Activated CD4-positive, alpha-beta T cell treated with anti-CD3 and anti-CD28 coated beads, Interleukin-2, amount 10 ng/mL, durations not matched to agents 7 days and 5 days (primary cell): ENCODE measurements at regions not wholly inside any gene's neighbourhood (a gene's known extent, or its start where the extent isn't known, plus 50 kb on each side); places are given as distances from the start of the nearest gene placed in this dataset.
"Not testable (repeated sequence)": the region's sequence is repeated elsewhere in the genome, so short reads cannot be mapped to it uniquely, and the experiment has no call there.

ENCODE experiments used
- CTCF ChIA-PET: fragments of 350-600 bp; sonication (Branson Sonifier 250); formaldehyde crosslinking; loops from one replicate; lab custom pipeline; 2021; ENCODE audit warnings: antibody characterized with exemption; lab: Charles Lee
- POLR2A ChIA-PET: fragments of 350-600 bp; sonication (Branson Sonifier 250); formaldehyde crosslinking; loops from one replicate; lab custom pipeline; 2021; ENCODE audit warnings: antibody characterized with exemption; lab: Charles Lee
- DNase-seq: peaks from one replicate; pipeline ENCODE4 v3.0.0-alpha.2; 2020
- H3K27ac Mint-ChIP-seq: one replicate; pipeline ENCODE4 v1.8.0; 2021; ENCODE audit warnings: mild to moderate bottlenecking, moderate library complexity, mixed read lengths
- H3K27me3 Mint-ChIP-seq: one replicate; pipeline ENCODE4 v1.8.0; 2021; ENCODE audit warnings: mixed read lengths
- H3K36me3 Mint-ChIP-seq: one replicate; pipeline ENCODE4 v1.8.0; 2021; ENCODE audit warnings: low read depth, mixed read lengths
- H3K4me1 Mint-ChIP-seq: one replicate; pipeline ENCODE4 v1.8.0; 2021; ENCODE audit warnings: mixed read lengths
- H3K4me3 Mint-ChIP-seq: one replicate; pipeline ENCODE4 v1.8.0; 2021; ENCODE audit warnings: mild to moderate bottlenecking, moderate library complexity, mixed read lengths
- H3K9me3 Mint-ChIP-seq: one replicate; pipeline ENCODE4 v1.8.0; 2021; ENCODE audit warnings: mixed read lengths

- H3K4me3 Mint-ChIP-seq, H3K4me1 Mint-ChIP-seq, H3K36me3 Mint-ChIP-seq, H3K9me3 Mint-ChIP-seq, POLR2A ChIA-PET, CTCF ChIA-PET, H3K27ac Mint-ChIP-seq, DNase-seq: not testable (repeated sequence)
- H3K27me3 Mint-ChIP-seq, result peaks cover 23% of the 10 kb centered on the region
These were observed 1681.9 kb downstream of the SPATA31A7 start for GRCh38 chr9:62871765-62872164.

DNA sequence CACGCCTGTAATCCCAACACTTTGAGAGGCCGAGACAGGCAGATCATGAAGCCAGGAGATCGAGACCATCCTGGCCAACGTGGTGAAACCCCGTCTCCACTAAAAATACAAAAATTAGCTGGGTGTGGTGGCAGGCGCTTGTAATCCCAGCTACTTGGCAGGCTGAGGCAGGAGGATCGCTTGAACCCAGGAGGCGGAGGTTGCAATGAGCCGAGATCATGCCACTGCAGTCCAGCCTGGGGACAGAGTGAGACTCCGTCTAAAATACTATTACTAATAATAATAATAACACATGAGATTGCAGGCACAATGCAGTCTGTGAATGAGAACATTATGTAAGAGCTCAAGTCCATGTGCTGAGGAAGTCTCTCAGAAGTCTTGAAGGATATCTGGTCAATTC is 1684.4 kb downstream of the SPATA31A7 start:
- H3K27ac Mint-ChIP-seq, DNase-seq, H3K9me3 Mint-ChIP-seq, H3K4me1 Mint-ChIP-seq, H3K36me3 Mint-ChIP-seq, POLR2A ChIA-PET, CTCF ChIA-PET, H3K4me3 Mint-ChIP-seq: not testable (repeated sequence)
- H3K27me3 Mint-ChIP-seq, result peaks cover 16% of the 10 kb centered on the region

DNA sequence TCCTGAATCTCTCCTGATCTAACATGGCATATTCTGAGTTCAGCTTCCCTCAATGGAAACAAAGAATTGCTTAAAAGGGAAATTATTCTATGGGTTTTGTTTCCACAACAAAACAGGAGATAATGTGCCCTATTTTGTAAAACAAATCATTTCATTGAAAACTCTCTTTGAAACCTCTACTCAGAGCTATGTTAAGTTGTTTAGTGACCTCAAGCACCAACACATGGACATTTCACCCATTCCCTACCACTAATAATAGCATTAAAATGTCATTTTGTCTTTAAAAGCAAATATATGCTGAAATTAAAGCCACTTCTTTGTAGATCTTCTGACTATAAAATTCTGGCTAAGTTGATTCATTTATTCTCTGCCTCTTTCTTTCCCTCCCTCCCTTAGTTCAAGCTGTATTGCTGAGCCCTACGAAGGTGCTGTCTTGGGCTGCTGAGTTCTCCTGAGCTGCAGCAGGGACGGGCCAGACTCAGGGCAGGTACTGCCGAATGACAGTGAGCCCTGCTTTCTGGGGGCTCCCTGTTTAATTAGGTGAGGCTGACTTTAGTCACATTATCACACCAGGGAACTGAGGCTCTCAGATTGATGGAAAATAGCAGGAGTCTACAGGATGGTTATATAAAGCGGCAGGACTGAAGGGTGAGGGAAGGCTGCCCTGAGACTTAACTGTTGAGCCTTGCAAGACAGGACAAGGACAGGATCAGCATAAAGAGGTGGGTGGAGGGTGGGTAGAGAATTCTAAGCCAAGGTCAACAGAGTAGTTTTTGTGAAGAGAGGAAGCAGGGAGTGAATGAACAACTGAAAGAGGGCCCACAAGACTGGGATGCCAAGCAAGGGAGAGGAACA is 1685.1 kb downstream of the SPATA31A7 start:
- H3K4me3 Mint-ChIP-seq, H3K9me3 Mint-ChIP-seq, CTCF ChIA-PET, DNase-seq, POLR2A ChIA-PET, H3K4me1 Mint-ChIP-seq, H3K27ac Mint-ChIP-seq, H3K36me3 Mint-ChIP-seq: not testable (repeated sequence)
- peaks cover 16% of the 10 kb centered on the region for H3K27me3 Mint-ChIP-seq

GRCh38 chr9:62877552-62877951 is 1687.7 kb downstream of the SPATA31A7 start:
- peaks cover 15% of the 10 kb centered on the region for H3K27me3 Mint-ChIP-seq
- H3K4me3 Mint-ChIP-seq, CTCF ChIA-PET, H3K9me3 Mint-ChIP-seq, H3K36me3 Mint-ChIP-seq, H3K4me1 Mint-ChIP-seq, DNase-seq, H3K27ac Mint-ChIP-seq, POLR2A ChIA-PET: not testable (repeated sequence)

GRCh38 chr9:62877987-62878386 is 1688.2 kb downstream of the SPATA31A7 start:
- H3K27ac Mint-ChIP-seq, H3K36me3 Mint-ChIP-seq, H3K4me1 Mint-ChIP-seq, H3K9me3 Mint-ChIP-seq, DNase-seq, CTCF ChIA-PET, H3K4me3 Mint-ChIP-seq, POLR2A ChIA-PET: not testable (repeated sequence)
- peaks cover 15% of the 10 kb centered on the region for H3K27me3 Mint-ChIP-seq

GRCh38 chr9:62880453-62880852 is 1690.6 kb downstream of the SPATA31A7 start:
- H3K4me3 Mint-ChIP-seq, H3K9me3 Mint-ChIP-seq, POLR2A ChIA-PET, CTCF ChIA-PET, H3K36me3 Mint-ChIP-seq, H3K27ac Mint-ChIP-seq, H3K4me1 Mint-ChIP-seq, DNase-seq: not testable (repeated sequence)
- H3K27me3 Mint-ChIP-seq, result peaks cover 13% of the 10 kb centered on the region

- H3K27me3 Mint-ChIP-seq, result peaks cover 13% of the 10 kb centered on the region
- CTCF ChIA-PET, H3K9me3 Mint-ChIP-seq, POLR2A ChIA-PET, H3K36me3 Mint-ChIP-seq, H3K4me3 Mint-ChIP-seq, DNase-seq, H3K27ac Mint-ChIP-seq, H3K4me1 Mint-ChIP-seq: not testable (repeated sequence)
These were observed 1691.1 kb downstream of the SPATA31A7 start for GRCh38 chr9:62880971-62881370.

GRCh38 chr9:62881811-62882210 is 1692.0 kb downstream of the SPATA31A7 start:
- H3K27me3 Mint-ChIP-seq, result peaks cover 11% of the 10 kb centered on the region
- H3K27ac Mint-ChIP-seq, H3K9me3 Mint-ChIP-seq, H3K4me1 Mint-ChIP-seq, DNase-seq, H3K36me3 Mint-ChIP-seq, CTCF ChIA-PET, H3K4me3 Mint-ChIP-seq, POLR2A ChIA-PET: not testable (repeated sequence)

DNA sequence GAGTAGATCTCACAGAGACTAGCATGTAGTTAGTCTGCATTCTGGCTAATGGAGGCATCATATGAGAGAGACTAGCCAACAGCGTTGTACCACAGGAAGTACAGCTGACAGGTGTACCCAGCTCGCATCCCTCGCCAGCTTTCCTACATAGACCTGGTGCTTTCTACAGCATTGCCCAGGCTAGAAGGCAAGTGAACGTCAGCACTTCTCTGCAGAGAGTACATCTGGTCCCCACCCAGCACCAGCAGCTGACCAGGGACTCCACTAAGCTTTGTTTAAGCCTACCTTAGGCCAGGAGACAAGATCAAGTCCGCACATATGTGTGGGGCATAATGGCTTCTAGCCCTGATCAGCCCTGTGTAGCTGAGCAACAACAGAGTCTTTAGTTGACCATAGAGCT is 1692.9 kb downstream of the SPATA31A7 start:
- H3K4me3 Mint-ChIP-seq, CTCF ChIA-PET, H3K4me1 Mint-ChIP-seq, H3K9me3 Mint-ChIP-seq, H3K27ac Mint-ChIP-seq, DNase-seq, H3K36me3 Mint-ChIP-seq, POLR2A ChIA-PET: not testable (repeated sequence)
- H3K27me3 Mint-ChIP-seq, result peaks cover 11% of the 10 kb centered on the region

DNA sequence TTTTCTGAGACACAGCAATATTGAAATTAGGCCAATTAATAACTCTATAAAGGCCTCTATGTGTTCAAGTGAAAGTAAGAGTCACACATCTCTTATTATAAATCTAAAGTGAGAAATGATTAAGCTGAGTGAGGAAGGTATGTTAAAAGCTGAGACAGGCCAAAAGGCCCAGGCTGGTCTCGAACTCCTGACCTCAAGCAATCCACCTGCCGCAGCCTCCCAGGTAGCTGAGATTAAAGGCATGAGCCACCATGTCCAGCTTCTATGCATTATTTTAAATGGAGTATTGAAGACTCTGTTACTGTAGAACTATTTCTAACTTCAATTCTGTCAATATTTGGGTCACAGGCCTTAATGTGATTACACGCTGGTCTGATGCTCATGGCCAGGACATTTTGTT is 1706.9 kb downstream of the SPATA31A7 start:
- H3K27ac Mint-ChIP-seq, H3K9me3 Mint-ChIP-seq, H3K4me3 Mint-ChIP-seq, DNase-seq, H3K27me3 Mint-ChIP-seq, CTCF ChIA-PET, H3K36me3 Mint-ChIP-seq, H3K4me1 Mint-ChIP-seq, POLR2A ChIA-PET: not testable (repeated sequence)

DNA sequence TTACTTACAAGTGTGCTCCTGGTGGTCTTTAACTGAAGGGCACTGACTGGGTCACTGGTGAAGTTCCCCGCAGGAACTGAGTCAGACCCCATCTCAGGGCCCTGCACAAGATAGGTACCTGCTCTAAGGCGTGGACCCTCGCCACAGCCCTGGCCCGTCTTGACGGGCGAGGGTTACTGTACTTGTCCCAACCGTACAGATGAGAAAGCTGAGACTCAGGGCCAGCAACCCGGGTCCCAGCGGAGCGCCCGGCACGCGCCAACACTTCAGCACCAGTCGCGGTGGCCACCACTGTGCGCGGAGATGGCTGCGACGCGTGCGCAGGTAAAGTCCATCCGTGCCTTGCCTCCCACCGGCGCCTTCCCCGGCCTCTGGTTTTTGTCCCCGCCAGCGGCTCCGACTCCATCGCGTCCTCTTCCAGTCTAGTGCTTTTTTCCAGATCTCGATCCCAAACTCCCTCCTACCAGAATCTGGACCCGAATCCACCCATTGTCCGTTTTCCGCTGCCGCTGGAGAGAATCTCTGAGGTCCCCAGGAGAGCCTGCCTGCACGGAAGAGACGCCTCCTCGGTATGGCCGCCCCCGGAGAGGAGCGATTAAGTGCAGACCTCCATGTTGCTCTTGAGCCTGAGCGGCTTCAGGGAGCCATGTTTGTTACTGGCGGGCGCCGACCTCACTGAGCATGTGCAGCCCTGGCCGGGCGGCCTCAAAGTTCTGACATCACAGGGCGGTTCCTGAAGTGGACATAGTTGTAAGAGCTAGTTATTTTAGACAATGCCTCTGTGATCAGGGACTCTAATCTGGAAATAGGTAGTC is 1707.8 kb downstream of the SPATA31A7 start:
- CTCF ChIA-PET, POLR2A ChIA-PET, H3K9me3 Mint-ChIP-seq, H3K4me1 Mint-ChIP-seq, H3K36me3 Mint-ChIP-seq, H3K27me3 Mint-ChIP-seq: not testable (repeated sequence)
- Mint-ChIP-seq H3K4me3 (peak overlapping the region; percentile 96), H3K27ac (peak overlapping the region; percentile 98)
- DNase-seq, result peak; percentile 54

- H3K9me3 Mint-ChIP-seq, H3K36me3 Mint-ChIP-seq, H3K4me1 Mint-ChIP-seq, POLR2A ChIA-PET, H3K27ac Mint-ChIP-seq, DNase-seq, H3K4me3 Mint-ChIP-seq, H3K27me3 Mint-ChIP-seq, CTCF ChIA-PET: not testable (repeated sequence)
These were observed 1709.8 kb downstream of the SPATA31A7 start for GRCh38 chr9:62899666-62900065.

DNA sequence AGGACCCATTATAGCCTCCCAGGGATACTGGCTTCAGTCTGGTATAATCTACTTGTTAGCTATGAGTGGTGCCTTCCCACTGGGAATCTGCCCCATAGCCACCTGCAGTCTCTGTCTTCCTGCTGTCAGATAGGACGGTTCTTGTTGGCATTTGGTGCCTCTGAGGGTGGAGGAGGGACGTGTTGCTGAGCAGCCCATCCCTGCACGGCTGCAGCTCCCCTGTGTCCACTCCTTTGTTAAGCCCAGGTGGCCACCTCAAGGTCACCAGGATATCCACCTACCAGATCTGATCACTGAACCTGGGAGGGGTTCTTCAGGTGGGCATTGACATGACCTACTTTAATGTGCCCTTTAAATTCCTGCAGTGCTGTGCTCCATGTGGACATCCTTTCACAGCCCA is 1714.2 kb downstream of the SPATA31A7 start:
- POLR2A ChIA-PET, H3K36me3 Mint-ChIP-seq, H3K4me3 Mint-ChIP-seq, H3K27me3 Mint-ChIP-seq, H3K9me3 Mint-ChIP-seq, CTCF ChIA-PET, H3K27ac Mint-ChIP-seq, DNase-seq, H3K4me1 Mint-ChIP-seq: not testable (repeated sequence)
